Cardiac muscle cell (in vitro differentiated cells and primary cell): ENCODE measurements at regions not wholly inside any gene's neighbourhood (a gene's known extent, or its start where the extent isn't known, plus 50 kb on each side); places are given as distances from the start of the nearest gene placed in this dataset.

Experiments used
- DNase-seq, 2 donors: peaks; one replicate each; pipeline versions ENCODE4 v3.0.0 to v3.0.0-alpha.2; 2010 to 2017; ENCODE audit warnings: low read depth in 1 of 2, low spot score in 1 of 2
- H3K27ac ChIP-seq: fragments of 200-600 bp; sonication (generic); 2 replicates; pipeline ENCODE4 v1.5.1; 2016
- H3K27me3 ChIP-seq: fragments of 200-600 bp; sonication (generic); 2 replicates; pipeline ENCODE4 v1.6.0; 2016; ENCODE audit warnings: control low read depth
- H3K36me3 ChIP-seq: fragments of 200-600 bp; sonication (generic); 2 replicates; pipeline ENCODE4 v1.5.1; 2016; ENCODE audit warnings: control low read depth
- H3K4me1 ChIP-seq: fragments of 200-600 bp; sonication (generic); 2 replicates; pipeline ENCODE4 v1.8.1; 2017; ENCODE audit warnings: low read depth, mild to moderate bottlenecking, mixed run types
- H3K4me3 ChIP-seq: fragments of 200-600 bp; sonication (generic); 2 replicates; pipeline ENCODE4 v1.5.1; 2016; ENCODE audit warnings: mild to moderate bottlenecking
- H3K9me3 ChIP-seq: fragments of 200-600 bp; sonication (generic); 2 replicates; pipeline ENCODE4 v1.5.1; 2017; ENCODE audit warnings: low read depth, mild to moderate bottlenecking, control low read depth
- TF ChIP-seq, protein P1 (sequence below): IDR thresholded peaks from 2 replicates; pipeline ENCODE4 v1.5.1; 2012; ENCODE audit warnings: low read depth, mild to moderate bottlenecking, low read length

DNA sequence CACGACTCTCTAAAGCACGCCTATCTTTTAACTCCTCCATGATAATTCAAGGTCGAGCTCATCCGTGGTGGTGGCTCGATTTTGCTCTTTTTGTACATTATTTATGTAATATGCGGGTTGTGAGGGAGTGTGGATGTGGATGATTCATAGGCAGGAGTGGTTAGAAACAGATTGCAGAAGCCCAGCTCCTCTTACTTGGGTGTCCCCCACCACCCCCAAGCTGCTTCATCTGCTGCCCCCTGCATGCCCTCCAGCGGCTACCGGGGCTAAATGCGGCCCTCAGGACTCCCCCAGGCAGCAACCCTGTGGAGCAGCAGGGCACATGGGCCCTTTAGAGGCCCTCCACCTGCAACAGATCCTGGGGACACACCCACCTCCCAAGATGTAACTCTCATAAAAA lies 111.5 kb upstream of the SELENOK start:
- peak in 1 of 2 donors; percentile 55 for DNase-seq
- H3K4me1 ChIP-seq, result no peaks in the 10 kb centered on the region

DNA sequence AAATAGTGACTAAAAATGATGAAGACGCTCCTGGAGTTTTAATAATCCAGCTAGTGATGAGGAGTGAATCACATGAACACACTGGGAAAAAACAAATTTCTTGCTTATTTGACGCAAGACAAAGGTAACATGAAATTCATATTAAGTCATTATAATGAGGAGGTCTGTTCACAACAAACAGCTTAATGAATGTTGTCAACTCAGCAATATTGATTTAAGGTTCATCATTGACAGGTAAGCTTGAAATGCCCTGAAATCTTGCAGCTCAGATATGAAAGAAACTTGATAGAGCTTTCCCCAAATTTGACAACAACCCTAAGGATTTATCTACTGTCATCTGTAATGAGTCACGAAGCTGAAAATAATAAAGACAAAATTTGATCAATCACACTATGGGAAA lies 108.1 kb upstream of the SELENOK start:
- H3K4me1 ChIP-seq, result no peaks in the 10 kb centered on the region
- no peak overlapping the region for H3K27ac ChIP-seq
- no peaks in the 10 kb centered on the region for H3K9me3 ChIP-seq
- no peak for DNase-seq
- H3K4me3 ChIP-seq, result no peak overlapping the region
- TF ChIP-seq, protein P1, sequence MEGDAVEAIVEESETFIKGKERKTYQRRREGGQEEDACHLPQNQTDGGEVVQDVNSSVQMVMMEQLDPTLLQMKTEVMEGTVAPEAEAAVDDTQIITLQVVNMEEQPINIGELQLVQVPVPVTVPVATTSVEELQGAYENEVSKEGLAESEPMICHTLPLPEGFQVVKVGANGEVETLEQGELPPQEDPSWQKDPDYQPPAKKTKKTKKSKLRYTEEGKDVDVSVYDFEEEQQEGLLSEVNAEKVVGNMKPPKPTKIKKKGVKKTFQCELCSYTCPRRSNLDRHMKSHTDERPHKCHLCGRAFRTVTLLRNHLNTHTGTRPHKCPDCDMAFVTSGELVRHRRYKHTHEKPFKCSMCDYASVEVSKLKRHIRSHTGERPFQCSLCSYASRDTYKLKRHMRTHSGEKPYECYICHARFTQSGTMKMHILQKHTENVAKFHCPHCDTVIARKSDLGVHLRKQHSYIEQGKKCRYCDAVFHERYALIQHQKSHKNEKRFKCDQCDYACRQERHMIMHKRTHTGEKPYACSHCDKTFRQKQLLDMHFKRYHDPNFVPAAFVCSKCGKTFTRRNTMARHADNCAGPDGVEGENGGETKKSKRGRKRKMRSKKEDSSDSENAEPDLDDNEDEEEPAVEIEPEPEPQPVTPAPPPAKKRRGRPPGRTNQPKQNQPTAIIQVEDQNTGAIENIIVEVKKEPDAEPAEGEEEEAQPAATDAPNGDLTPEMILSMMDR, result no peak
- no peaks in the 10 kb centered on the region for H3K27me3 ChIP-seq
- no peaks in the 10 kb centered on the region for H3K36me3 ChIP-seq

More for the DNA sequence above, 111.5 kb upstream of the SELENOK start:
- Histone ChIP-seq H3K27ac (no peak overlapping the region), H3K27me3 (no peaks in the 10 kb centered on the region), H3K9me3 (no peaks in the 10 kb centered on the region), H3K36me3 (no peaks in the 10 kb centered on the region), H3K4me3 (no peak overlapping the region)
- TF ChIP-seq, protein P1, result no peak

DNA sequence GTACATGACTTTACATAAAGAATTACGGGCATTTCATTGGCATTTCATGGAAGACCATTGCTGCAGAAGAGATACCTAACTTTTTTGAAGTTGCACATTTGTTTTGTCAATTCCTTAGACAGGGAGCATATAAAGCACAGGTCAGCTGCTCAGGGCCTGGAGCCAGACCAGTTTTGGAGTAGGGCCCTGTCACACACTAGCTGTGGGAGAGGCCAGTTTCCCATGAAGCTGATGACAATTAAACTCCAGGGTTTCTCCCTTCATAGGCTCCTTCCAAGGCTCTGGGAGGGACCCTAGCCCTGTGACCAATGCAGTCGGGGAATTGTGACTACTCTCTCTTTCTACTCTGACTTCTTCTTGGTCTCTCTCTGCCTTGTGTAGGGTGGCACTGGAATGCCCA lies 107.3 kb upstream of the SELENOK start:
- Histone ChIP-seq H3K27me3 (no peaks in the 10 kb centered on the region), H3K4me3 (no peak overlapping the region), H3K27ac (no peak overlapping the region), H3K36me3 (no peaks in the 10 kb centered on the region), H3K4me1 (no peaks in the 10 kb centered on the region), H3K9me3 (no peaks in the 10 kb centered on the region)
- no peak for DNase-seq
- TF ChIP-seq, protein P1, result no peak

DNA sequence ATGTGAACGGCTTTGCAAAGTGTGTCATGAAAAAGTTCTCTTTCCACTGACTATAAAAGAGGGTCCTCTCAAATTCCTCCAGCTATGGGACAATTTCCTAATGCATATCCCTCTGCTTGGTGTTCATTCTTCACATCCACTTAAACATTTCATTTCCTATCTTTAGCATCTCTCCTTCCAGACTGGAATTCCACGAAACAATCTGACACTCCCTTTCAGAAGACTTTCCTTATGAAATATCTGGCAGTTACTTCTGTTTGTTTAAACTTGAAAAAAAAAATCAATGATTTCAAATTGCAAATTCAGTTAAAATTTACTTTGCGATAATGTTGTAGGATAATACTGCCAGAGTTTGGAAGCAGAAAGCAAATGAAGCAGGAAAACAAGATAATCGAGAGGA lies 105.8 kb upstream of the SELENOK start:
- Histone ChIP-seq H3K27ac (no peak overlapping the region), H3K4me1 (no peaks in the 10 kb centered on the region), H3K36me3 (no peaks in the 10 kb centered on the region), H3K4me3 (no peak overlapping the region), H3K9me3 (no peaks in the 10 kb centered on the region), H3K27me3 (no peaks in the 10 kb centered on the region)
- TF ChIP-seq, protein P1, result no peak
- no peak for DNase-seq

DNA sequence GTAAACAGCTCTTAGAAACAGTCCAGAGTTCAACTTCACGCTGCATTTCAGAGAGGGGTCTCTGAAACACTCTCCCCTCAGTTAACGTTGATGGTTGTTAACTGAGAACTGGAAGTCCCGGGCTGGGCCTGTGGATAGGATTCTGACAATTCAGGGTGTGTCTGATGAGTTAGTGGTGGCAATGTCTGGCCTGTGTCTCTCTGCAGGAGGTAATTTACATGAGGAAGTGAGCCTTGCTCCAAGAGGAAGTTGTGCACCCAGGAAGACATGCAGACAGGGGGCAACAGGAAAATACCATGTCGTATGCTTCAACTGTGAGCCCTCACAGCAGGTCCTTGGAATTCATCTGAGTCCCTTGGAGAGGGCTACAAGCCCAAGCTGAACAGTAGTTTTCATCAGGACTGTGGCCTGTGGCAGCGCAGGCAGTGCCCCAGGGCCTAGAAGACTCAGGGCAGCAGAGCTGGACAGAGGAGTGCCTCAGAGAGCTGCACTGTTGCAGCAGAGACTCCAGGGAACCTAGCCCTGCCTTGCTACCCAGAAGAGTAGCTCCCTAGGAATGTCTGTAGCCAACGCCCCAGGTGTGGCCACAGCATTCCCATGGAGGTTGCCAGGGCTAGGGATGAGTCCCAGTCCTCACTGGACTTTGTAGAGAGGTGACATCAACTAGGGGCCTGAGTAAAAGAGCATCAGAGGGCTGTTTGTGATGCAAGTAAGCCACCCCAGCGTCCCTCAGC lies 104.6 kb upstream of the SELENOK start:
- no peaks in the 10 kb centered on the region for H3K4me1 ChIP-seq
- H3K27ac ChIP-seq, result no peak overlapping the region
- no peaks in the 10 kb centered on the region for H3K36me3 ChIP-seq
- H3K27me3 ChIP-seq, result no peaks in the 10 kb centered on the region
- H3K4me3 ChIP-seq, result no peak overlapping the region
- DNase-seq, result no peak
- no peaks in the 10 kb centered on the region for H3K9me3 ChIP-seq
- TF ChIP-seq, protein P1, result no peak
